ENCODE measurements at regions not wholly inside any gene's neighbourhood (a gene's known extent, or its start where the extent isn't known, plus 50 kb on each side); places are given as distances from the start of the nearest gene placed in this dataset.
"Not testable (repeated sequence)": the region's sequence is repeated elsewhere in the genome, so short reads cannot be mapped to it uniquely, and the experiment has no call there.

DNA sequence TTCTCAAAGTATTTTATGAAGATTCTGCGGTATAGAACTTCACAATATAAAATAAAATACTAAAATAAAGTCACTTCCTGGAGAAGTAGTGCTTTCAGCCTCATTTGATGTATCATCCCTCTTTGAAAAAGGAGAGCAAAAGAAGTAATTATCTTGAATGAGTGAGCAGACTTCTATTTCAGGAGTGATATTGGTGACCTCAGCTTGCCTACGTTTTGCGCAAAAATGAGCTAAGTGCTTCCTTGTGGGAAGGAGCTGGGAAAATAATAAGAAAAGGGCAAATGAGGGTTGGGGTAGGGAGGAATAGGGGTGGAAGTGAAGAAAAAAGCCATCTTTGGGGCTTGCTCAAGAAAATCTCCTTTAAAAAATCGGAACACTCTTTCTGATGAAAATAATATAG lies 1773.6 kb downstream of the OLFM4 start:
- H3K9me3 Mint-ChIP-seq: no peaks in the 10 kb centered on the region
- CTCF ChIA-PET: no interaction called here
- H3K36me3 Mint-ChIP-seq: no peaks in the 10 kb centered on the region
- H3K27ac Mint-ChIP-seq: no peak overlapping the region
- no peak for DNase-seq (ENCODE audit: low spot score)
- no peak for ATAC-seq
- TF ChIP-seq, protein P1, sequence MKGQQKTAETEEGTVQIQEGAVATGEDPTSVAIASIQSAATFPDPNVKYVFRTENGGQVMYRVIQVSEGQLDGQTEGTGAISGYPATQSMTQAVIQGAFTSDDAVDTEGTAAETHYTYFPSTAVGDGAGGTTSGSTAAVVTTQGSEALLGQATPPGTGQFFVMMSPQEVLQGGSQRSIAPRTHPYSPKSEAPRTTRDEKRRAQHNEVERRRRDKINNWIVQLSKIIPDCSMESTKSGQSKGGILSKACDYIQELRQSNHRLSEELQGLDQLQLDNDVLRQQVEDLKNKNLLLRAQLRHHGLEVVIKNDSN (CRISPR knock-in tag; IDR thresholded peaks at IDR 0.05): no peak
- POLR2A ChIA-PET: no interaction called here
- H3K4me3 Mint-ChIP-seq: no peak overlapping the region
- peaks cover 9% of the 10 kb centered on the region for H3K4me1 Mint-ChIP-seq
- no peaks in the 10 kb centered on the region for H3K27me3 Mint-ChIP-seq (ENCODE audit: low read depth)

- H3K27me3 Mint-ChIP-seq (ENCODE audit: low read depth): no peaks in the 10 kb centered on the region
- DNase-seq (ENCODE audit: low spot score) (no peak), ATAC-seq (no peak)
- no peak for TF ChIP-seq FOXP4 (CRISPR knock-in tag; IDR thresholded peaks at IDR 0.05)
- TF ChIP-seq, protein P2, sequence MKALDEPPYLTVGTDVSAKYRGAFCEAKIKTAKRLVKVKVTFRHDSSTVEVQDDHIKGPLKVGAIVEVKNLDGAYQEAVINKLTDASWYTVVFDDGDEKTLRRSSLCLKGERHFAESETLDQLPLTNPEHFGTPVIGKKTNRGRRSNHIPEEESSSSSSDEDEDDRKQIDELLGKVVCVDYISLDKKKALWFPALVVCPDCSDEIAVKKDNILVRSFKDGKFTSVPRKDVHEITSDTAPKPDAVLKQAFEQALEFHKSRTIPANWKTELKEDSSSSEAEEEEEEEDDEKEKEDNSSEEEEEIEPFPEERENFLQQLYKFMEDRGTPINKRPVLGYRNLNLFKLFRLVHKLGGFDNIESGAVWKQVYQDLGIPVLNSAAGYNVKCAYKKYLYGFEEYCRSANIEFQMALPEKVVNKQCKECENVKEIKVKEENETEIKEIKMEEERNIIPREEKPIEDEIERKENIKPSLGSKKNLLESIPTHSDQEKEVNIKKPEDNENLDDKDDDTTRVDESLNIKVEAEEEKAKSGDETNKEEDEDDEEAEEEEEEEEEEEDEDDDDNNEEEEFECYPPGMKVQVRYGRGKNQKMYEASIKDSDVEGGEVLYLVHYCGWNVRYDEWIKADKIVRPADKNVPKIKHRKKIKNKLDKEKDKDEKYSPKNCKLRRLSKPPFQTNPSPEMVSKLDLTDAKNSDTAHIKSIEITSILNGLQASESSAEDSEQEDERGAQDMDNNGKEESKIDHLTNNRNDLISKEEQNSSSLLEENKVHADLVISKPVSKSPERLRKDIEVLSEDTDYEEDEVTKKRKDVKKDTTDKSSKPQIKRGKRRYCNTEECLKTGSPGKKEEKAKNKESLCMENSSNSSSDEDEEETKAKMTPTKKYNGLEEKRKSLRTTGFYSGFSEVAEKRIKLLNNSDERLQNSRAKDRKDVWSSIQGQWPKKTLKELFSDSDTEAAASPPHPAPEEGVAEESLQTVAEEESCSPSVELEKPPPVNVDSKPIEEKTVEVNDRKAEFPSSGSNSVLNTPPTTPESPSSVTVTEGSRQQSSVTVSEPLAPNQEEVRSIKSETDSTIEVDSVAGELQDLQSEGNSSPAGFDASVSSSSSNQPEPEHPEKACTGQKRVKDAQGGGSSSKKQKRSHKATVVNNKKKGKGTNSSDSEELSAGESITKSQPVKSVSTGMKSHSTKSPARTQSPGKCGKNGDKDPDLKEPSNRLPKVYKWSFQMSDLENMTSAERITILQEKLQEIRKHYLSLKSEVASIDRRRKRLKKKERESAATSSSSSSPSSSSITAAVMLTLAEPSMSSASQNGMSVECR (CRISPR knock-in tag; IDR thresholded peaks at IDR 0.05; ENCODE audit: borderline replicate concordance): no peak
- no peak for TF ChIP-seq MXD4 (CRISPR knock-in tag; IDR thresholded peaks at IDR 0.05; ENCODE audit: borderline replicate concordance)
- TF ChIP-seq, protein P3, sequence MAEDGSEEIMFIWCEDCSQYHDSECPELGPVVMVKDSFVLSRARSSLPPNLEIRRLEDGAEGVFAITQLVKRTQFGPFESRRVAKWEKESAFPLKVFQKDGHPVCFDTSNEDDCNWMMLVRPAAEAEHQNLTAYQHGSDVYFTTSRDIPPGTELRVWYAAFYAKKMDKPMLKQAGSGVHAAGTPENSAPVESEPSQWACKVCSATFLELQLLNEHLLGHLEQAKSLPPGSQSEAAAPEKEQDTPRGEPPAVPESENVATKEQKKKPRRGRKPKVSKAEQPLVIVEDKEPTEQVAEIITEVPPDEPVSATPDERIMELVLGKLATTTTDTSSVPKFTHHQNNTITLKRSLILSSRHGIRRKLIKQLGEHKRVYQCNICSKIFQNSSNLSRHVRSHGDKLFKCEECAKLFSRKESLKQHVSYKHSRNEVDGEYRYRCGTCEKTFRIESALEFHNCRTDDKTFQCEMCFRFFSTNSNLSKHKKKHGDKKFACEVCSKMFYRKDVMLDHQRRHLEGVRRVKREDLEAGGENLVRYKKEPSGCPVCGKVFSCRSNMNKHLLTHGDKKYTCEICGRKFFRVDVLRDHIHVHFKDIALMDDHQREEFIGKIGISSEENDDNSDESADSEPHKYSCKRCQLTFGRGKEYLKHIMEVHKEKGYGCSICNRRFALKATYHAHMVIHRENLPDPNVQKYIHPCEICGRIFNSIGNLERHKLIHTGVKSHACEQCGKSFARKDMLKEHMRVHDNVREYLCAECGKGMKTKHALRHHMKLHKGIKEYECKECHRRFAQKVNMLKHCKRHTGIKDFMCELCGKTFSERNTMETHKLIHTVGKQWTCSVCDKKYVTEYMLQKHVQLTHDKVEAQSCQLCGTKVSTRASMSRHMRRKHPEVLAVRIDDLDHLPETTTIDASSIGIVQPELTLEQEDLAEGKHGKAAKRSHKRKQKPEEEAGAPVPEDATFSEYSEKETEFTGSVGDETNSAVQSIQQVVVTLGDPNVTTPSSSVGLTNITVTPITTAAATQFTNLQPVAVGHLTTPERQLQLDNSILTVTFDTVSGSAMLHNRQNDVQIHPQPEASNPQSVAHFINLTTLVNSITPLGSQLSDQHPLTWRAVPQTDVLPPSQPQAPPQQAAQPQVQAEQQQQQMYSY (CRISPR knock-in tag; IDR thresholded peaks at IDR 0.05): no peak
- no peak for TF ChIP-seq TP53 (CRISPR knock-in tag; IDR thresholded peaks at IDR 0.05)
- no peak for TF ChIP-seq ZNF423 (CRISPR knock-in tag; IDR thresholded peaks at IDR 0.05)
- TF ChIP-seq NFATC4 (CRISPR knock-in tag; IDR thresholded peaks at IDR 0.05): no peak
- no peak for TF ChIP-seq ZNF138 (CRISPR knock-in tag; conservative IDR thresholded peaks at IDR 0.05)
- no peak for TF ChIP-seq GTF2I (CRISPR knock-in tag; conservative IDR thresholded peaks at IDR 0.05)
- no peak for TF ChIP-seq SP1 (CRISPR knock-in tag; conservative IDR thresholded peaks at IDR 0.05)
- TF ChIP-seq IRF2 (CRISPR knock-in tag; IDR thresholded peaks at IDR 0.05; ENCODE audit: borderline replicate concordance, low read depth): no peak
- no peaks in the 10 kb centered on the region for H3K9me3 Mint-ChIP-seq
- no peak overlapping the region for H3K4me3 Mint-ChIP-seq
- POLR2A ChIA-PET: no interaction called here
- CTCF ChIA-PET: interaction anchor here (1.7 kb wide), 1 partner anchor 14 kb away, joined by 3 read pairs; no protein-coding TSS in a partner anchor
- H3K36me3 Mint-ChIP-seq: no peaks in the 10 kb centered on the region
- H3K4me1 Mint-ChIP-seq: peaks cover 9% of the 10 kb centered on the region
- no peak overlapping the region for H3K27ac Mint-ChIP-seq
Observed at GRCh38 chr13:54805743-54806142, 1777.1 kb downstream of the OLFM4 start.

- H3K27me3 Mint-ChIP-seq (ENCODE audit: low read depth); H3K27ac Mint-ChIP-seq; H3K4me3 Mint-ChIP-seq; POLR2A ChIA-PET; H3K4me1 Mint-ChIP-seq; DNase-seq (ENCODE audit: low spot score): not testable (repeated sequence)
- CTCF ChIA-PET: interaction anchor here (1.1 kb wide), 1 partner anchor 424 kb away, joined by 3 read pairs; no protein-coding TSS in a partner anchor
- ATAC-seq: peak; percentile 63
- Mint-ChIP-seq H3K36me3 (peaks cover 36% of the 10 kb centered on the region), H3K9me3 (peaks cover 59% of the 10 kb centered on the region)
Observed at GRCh38 chr13:54821938-54822470, 1793.4 kb downstream of the OLFM4 start.

GRCh38 chr13:54829391-54830068 lies 1800.9 kb downstream of the OLFM4 start:
- DNase-seq (ENCODE audit: low spot score); H3K27me3 Mint-ChIP-seq (ENCODE audit: low read depth); ATAC-seq; CTCF ChIA-PET; H3K4me1 Mint-ChIP-seq; POLR2A ChIA-PET; H3K4me3 Mint-ChIP-seq; H3K27ac Mint-ChIP-seq: not testable (repeated sequence)
- peaks cover 48% of the 10 kb centered on the region for H3K9me3 Mint-ChIP-seq
- peaks cover 38% of the 10 kb centered on the region for H3K36me3 Mint-ChIP-seq
